CD4-positive, alpha-beta T cell (primary cell): ENCODE measurements at regions not wholly inside any gene's neighbourhood (a gene's known extent, or its start where the extent isn't known, plus 50 kb on each side); places are given as distances from the start of the nearest gene placed in this dataset.

ENCODE experiments used
- ATAC-seq: fragments of 200-7000 bp; cut with Tn5 transposase; one replicate; pipeline ENCODE4 v1.10.0; 2022; ENCODE audit warnings: mild to moderate bottlenecking; ENCODE audit not compliant: poor library complexity
- CTCF ChIA-PET: fragments of 350-600 bp; sonication (Branson Sonifier 250); formaldehyde crosslinking; loops from one replicate; lab custom pipeline; 2021; ENCODE audit warnings: antibody characterized with exemption, inconsistent platforms; lab: Charles Lee
- POLR2A ChIA-PET: fragments of 350-600 bp; sonication (Branson Sonifier 250); formaldehyde crosslinking; loops from one replicate; lab custom pipeline; 2021; ENCODE audit warnings: antibody characterized with exemption, inconsistent platforms; lab: Charles Lee
- DNase-seq, 14 experiments: peaks; one replicate each; pipeline ENCODE4 v3.0.0-alpha.2; 2013 to 2020; ENCODE audit warnings: mixed read lengths in 2 of 14
- H3K27ac ChIP-seq, 2 donors: one replicate each; pipeline versions ENCODE4 v1.5.1 to v1.7.0; 2013; ENCODE audit warnings: low read length in 2 of 2, low read depth in 1 of 2, mild to moderate bottlenecking in 1 of 2
- H3K27me3 ChIP-seq, 2 experiments: 1 replicate in 1 of 2; 2 replicates in 1 of 2; pipeline versions ENCODE4 v1.6.1 to v1.7.0; 2013; ENCODE audit warnings: low read length in 2 of 2, control low read depth in 1 of 2, mild to moderate bottlenecking in 1 of 2, moderate library complexity in 1 of 2; ENCODE audit not compliant: insufficient read depth in 2 of 2, control insufficient read depth in 1 of 2
- H3K36me3 ChIP-seq: one replicate; pipeline ENCODE4 v1.6.1; 2013; ENCODE audit warnings: low read length, control low read depth; ENCODE audit not compliant: insufficient read depth
- H3K4me1 ChIP-seq: one replicate; pipeline ENCODE4 v1.6.1; 2013; ENCODE audit warnings: low read length, control low read depth; ENCODE audit not compliant: insufficient read depth
- H3K4me3 ChIP-seq: one replicate; pipeline ENCODE4 v1.5.1; 2013; ENCODE audit warnings: mild to moderate bottlenecking, low read length, moderate library complexity
- H3K9me3 ChIP-seq, 2 experiments: 1 replicate in 1 of 2; 2 replicates in 1 of 2; pipeline versions ENCODE4 v1.6.1 to v1.7.0; 2013; ENCODE audit warnings: low read length in 2 of 2, mild to moderate bottlenecking in 2 of 2, control low read depth in 1 of 2, moderate library complexity in 1 of 2; ENCODE audit not compliant: control insufficient read depth in 1 of 2, insufficient read depth in 1 of 2
- H3K27ac Mint-ChIP-seq: one replicate; pipeline ENCODE4 v1.8.0; 2020; ENCODE audit warnings: mixed read lengths
- H3K27me3 Mint-ChIP-seq: one replicate; pipeline ENCODE4 v1.8.0; 2021; ENCODE audit warnings: mixed read lengths
- H3K36me3 Mint-ChIP-seq: one replicate; pipeline ENCODE4 v1.8.0; 2021; ENCODE audit warnings: low read depth, mixed read lengths
- H3K4me1 Mint-ChIP-seq: one replicate; pipeline ENCODE4 v1.8.0; 2021; ENCODE audit warnings: low read depth, mixed read lengths
- H3K4me3 Mint-ChIP-seq: one replicate; pipeline ENCODE4 v1.8.0; 2020; ENCODE audit warnings: mild to moderate bottlenecking, mixed read lengths
- H3K9me3 Mint-ChIP-seq: one replicate; pipeline ENCODE4 v1.8.0; 2020; ENCODE audit warnings: mixed read lengths
- intact Hi-C, 2 experiments: fragments of 100-400 bp; cut with DNase I in 1 of 2; cut with micrococcal nuclease in 1 of 2; formaldehyde crosslinking; loops; one replicate each; pipeline versions ENCODE4 v1.15.1 to v1.9.0; 2023 to 2025; cut with DNase I, micrococcal nuclease
- TF ChIP-seq, protein P1 (sequence below): fragments of 200-600 bp; IDR thresholded peaks from one replicate; pipeline ENCODE4 v1.8.0; 2022; ENCODE audit warnings: antibody characterized with exemption, mild to moderate bottlenecking

DNA sequence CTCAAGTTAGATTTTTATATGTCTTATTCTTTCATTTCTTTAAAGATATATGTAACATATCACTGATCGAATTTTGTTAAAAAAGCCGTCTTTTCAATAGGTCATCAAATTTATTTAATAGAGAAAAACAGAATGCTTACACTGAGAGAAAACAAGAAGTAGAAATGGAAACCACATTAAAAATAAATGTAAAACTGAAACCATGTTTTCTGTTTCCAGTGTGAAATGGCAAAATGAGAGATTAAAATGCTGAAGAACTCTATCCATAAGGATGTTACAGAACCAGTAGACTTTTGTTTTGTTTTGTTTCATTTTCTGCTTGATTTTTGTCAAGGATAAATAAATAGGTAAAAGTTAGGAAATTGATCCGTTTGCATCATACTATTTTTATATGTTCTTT lies 210.1 kb downstream of the PRDM9 start:
- ChIA-PET POLR2A (no interaction called here), CTCF (no interaction called here)
- Histone ChIP-seq H3K4me3 (no peak overlapping the region), H3K36me3 (no peaks in the 10 kb centered on the region), H3K27ac (no peak overlapping the region), H3K4me1 (no peaks in the 10 kb centered on the region), H3K27me3 (no peaks in the 10 kb centered on the region), H3K9me3 (peaks cover 0 to 7% of the 10 kb centered on the region in 2 experiments)
- H3K36me3 Mint-ChIP-seq: no peaks in the 10 kb centered on the region
- intact Hi-C loops: no loop called here
- no peak overlapping the region for H3K4me3 Mint-ChIP-seq
- no peak overlapping the region for H3K27ac Mint-ChIP-seq
- TF ChIP-seq, protein P1, sequence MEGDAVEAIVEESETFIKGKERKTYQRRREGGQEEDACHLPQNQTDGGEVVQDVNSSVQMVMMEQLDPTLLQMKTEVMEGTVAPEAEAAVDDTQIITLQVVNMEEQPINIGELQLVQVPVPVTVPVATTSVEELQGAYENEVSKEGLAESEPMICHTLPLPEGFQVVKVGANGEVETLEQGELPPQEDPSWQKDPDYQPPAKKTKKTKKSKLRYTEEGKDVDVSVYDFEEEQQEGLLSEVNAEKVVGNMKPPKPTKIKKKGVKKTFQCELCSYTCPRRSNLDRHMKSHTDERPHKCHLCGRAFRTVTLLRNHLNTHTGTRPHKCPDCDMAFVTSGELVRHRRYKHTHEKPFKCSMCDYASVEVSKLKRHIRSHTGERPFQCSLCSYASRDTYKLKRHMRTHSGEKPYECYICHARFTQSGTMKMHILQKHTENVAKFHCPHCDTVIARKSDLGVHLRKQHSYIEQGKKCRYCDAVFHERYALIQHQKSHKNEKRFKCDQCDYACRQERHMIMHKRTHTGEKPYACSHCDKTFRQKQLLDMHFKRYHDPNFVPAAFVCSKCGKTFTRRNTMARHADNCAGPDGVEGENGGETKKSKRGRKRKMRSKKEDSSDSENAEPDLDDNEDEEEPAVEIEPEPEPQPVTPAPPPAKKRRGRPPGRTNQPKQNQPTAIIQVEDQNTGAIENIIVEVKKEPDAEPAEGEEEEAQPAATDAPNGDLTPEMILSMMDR: no peak
- DNase-seq (no peak), ATAC-seq (no peak)
- no peaks in the 10 kb centered on the region for H3K4me1 Mint-ChIP-seq
- no peaks in the 10 kb centered on the region for H3K27me3 Mint-ChIP-seq
- H3K9me3 Mint-ChIP-seq: peaks cover 18% of the 10 kb centered on the region

DNA sequence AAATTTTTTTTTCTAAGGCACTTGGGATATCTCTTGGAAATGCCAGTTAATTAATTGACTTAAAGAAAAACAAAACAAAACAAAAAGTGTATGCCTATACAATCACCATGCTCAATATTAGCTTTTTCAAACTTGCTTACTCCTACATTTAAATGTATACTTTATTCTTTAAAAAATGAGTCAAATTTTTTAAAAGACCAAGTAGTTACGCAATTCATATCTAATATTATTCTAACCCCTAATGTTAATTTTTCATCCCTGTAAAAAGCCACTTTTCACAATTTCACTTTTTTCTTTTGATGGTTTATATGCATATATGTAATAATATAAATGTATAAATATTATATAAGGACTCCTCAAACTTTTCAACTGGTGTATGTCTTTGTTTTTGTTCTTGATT lies 211.2 kb downstream of the PRDM9 start:
- no peak overlapping the region for H3K27ac Mint-ChIP-seq
- Histone ChIP-seq H3K4me1 (no peaks in the 10 kb centered on the region), H3K9me3 (peaks cover 0 to 7% of the 10 kb centered on the region in 2 experiments), H3K36me3 (no peaks in the 10 kb centered on the region), H3K27ac (no peak overlapping the region), H3K4me3 (no peak overlapping the region), H3K27me3 (no peaks in the 10 kb centered on the region)
- H3K36me3 Mint-ChIP-seq: no peaks in the 10 kb centered on the region
- H3K27me3 Mint-ChIP-seq: no peaks in the 10 kb centered on the region
- DNase-seq: no peak
- intact Hi-C loops: no loop called here
- ChIA-PET CTCF (no interaction called here), POLR2A (no interaction called here)
- H3K4me3 Mint-ChIP-seq: no peak overlapping the region
- TF ChIP-seq, protein P1: no peak
- no peaks in the 10 kb centered on the region for H3K4me1 Mint-ChIP-seq
- H3K9me3 Mint-ChIP-seq: peaks cover 15% of the 10 kb centered on the region
- ATAC-seq: no peak

DNA sequence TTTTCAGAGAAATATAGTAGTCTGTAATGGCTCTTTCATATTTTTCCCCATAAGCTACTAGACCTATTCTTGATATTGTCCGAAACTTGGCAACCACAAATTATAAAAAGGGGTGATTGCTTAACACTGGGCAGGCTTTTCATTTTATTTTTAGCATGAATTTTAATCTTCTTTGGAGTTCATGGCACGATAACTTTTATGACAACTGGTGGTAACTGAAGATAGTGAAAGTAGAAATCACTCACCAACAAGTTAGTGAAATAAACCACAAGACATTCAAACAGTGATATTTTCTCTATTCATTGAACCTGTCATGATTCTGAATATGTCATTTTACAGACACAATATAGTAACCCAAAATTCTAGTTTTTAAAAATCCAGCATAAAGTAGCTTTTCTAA lies 213.9 kb downstream of the PRDM9 start:
- Histone ChIP-seq H3K36me3 (no peaks in the 10 kb centered on the region), H3K4me3 (no peak overlapping the region), H3K27me3 (no peaks in the 10 kb centered on the region), H3K9me3 (peaks cover 0 to 7% of the 10 kb centered on the region in 2 experiments), H3K27ac (no peak overlapping the region), H3K4me1 (no peaks in the 10 kb centered on the region)
- TF ChIP-seq, protein P1: no peak
- DNase-seq (no peak), ATAC-seq (no peak)
- Mint-ChIP-seq H3K4me3 (no peak overlapping the region), H3K4me1 (no peaks in the 10 kb centered on the region), H3K36me3 (no peaks in the 10 kb centered on the region), H3K27me3 (no peaks in the 10 kb centered on the region), H3K27ac (no peak overlapping the region), H3K9me3 (peaks cover 10% of the 10 kb centered on the region)
- intact Hi-C loops: no loop called here
- ChIA-PET POLR2A (no interaction called here), CTCF (no interaction called here)
